Right ventricle myocardium inferior (tissue), 1 donor: ENCODE measurements at regions not wholly inside any gene's neighbourhood (a gene's known extent, or its start where the extent isn't known, plus 50 kb on each side); places are given as distances from the start of the nearest gene placed in this dataset.
"Not testable (repeated sequence)": the region's sequence is repeated elsewhere in the genome, so short reads cannot be mapped to it uniquely, and the experiment has no call there.

Source experiments
- ATAC-seq: fragments of 200-7000 bp; cut with Tn5 transposase; one replicate; pipeline ENCODE4 v1.9.1; 2020; ENCODE audit warnings: mild to moderate bottlenecking, moderate library complexity
- DNase-seq: peaks from one replicate; pipeline ENCODE4 v3.0.0; 2021; ENCODE audit errors: missing footprints
- intact Hi-C: fragments of 100-400 bp; cut with DNase I; formaldehyde crosslinking; loops from one replicate; pipeline ENCODE4 v1.11.0; 2022
- donor health status: DM: no; HTN: yes; CAD: no; lungs with severe emphysema.

- intact Hi-C loops, result no loop called here
- ATAC-seq, result no peak
- DNase-seq, result no peak
Measured at GRCh38 chr21:8998946-8999681, 1522.3 kb upstream of the TPTE start.

DNA sequence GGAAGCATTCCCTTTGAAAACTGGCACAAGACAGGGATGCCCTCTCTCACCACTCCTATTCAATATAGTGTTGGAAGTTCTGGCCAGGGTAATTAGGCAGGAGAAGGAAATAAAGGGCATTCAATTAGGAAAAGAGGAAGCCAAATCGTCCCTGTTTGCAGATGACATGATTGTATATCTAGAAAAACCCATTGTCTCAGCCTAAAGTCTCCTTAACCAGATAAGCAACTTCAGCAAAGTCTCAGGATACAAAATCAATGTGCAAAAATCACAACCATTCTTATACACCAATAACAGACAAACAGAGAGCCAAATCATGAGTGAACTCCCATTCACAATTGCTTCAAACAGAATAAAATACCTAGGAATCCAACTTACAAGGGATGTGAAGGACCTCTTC, 1521.3 kb upstream of the TPTE start:
- ATAC-seq, DNase-seq, intact Hi-C loops: not testable (repeated sequence)

DNA sequence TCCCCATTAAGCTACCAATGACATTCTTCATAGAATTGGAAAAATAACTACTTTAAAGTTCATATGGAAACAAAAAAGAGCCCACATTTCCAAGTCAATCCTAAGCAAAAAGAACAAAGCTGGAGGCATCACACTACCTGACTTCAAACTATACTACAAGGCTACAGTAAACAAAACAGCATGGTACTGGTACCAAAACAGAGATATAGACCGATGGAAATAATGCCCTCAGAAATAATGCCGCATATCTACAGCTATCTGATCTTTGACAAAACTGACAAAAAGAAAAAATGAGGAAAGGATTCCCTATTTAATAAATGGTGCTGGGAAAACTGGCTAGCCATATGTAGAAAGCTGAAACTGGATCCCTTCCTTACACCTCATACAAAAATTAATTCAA, 1520.7 kb upstream of the TPTE start:
- DNase-seq, intact Hi-C loops, ATAC-seq: not testable (repeated sequence)

DNA sequence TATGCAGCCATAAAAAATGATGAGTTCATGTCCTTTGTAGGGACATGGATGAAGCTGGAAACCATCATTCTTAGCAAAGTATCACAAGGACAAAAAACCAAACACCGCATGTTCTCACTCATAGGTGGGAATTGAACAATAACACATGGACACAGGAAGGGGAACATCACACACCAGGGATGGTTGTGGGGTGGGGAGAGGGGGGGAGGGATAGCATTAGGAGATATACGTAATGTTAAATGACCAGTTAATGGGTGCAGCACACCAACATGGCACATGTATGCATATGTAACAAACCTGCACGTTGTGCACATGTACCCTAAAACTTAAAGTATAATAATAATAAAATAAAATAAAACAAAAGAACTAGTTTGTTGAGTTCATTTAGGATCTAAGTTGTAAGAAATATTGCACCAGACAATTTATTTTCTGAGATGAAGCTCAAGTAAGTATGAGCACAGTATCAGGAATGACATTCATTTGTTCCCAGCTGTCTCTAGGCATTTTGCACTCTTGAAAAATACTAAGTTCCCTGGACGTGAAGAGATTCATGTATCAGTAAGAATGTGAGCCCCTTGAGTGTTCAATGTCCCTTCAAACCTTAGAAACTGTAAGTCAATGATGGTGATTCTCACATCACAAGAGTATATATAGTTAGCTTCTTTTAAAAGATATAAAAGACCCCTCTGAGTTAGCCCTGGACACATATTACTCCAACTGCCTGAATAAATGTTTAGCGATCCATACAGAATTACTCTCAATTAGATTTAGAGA, 1519.3 kb upstream of the TPTE start:
- DNase-seq, ATAC-seq, intact Hi-C loops: not testable (repeated sequence)

DNA sequence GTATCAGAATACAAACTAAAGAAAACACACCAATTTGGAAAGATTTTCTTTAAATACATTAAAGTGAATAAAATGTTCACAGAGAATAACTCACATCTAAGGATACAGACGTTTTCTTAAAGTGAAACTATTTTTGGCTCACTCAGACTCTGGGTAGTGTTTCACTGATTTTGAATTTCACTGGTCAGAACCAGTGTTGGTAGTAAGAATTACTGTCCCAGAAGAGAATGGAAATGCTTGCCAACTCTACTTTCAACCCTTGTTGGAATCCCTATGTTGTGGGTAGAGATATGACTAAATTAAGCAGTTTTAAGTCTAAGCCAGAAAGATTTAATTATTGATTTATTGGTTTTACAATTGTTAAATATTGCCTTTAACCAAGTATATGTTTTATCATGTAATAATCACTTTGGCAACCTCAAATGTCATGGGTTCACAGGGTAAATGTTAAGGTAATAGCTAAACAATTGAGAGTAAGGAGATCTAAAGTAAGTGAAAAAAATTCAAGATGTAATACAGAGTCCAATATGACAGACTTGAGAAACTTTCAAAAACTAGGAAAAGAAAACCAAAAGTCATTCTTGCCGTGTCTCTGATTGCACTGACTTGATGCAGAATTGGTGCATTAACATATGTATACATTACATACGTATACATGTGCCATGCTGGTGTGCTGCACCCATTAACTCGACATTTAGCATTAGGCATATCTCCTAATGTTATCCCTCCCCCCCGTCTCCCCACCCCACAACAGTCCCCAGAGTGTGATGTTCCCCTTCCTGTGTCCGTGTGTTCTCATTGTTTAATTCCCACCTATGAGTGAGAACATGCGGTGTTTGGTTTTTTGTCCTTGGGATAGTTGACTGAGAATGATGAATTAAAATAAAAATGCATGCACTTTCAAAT, 1517.2 kb upstream of the TPTE start:
- ATAC-seq, DNase-seq, intact Hi-C loops: not testable (repeated sequence)

DNA sequence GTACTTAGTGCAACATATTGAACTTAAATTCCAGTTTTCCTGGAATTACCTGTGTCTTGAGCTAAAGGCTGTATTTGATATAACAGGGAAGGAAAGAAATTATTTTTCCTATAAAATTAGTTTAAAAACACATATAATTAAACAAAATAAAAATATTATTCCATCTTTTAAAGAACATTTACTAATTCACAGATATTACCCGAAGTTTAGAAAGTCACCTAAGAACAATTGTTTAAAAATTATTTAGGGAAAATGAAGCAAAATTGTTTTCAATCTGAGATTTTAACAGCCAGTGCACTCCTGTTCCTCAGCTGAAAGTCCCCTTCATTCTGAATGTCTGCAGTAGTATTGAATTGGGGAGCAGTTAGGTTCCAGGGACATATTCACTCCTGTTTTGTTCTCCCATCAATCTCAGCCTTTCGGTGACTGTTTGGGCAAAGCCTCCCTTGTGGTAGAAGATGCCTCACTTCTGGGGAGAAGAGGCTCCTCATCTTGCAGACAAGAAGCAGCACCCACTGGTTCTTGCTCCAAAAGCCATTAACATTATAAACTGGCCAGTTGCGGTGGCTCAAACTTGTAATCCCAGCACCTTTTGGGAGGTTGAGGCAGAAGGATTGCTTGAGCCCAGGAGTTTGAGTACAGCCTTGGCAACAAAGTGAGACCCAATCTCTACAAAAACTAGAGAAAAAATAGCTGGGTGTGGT, 1516.4 kb upstream of the TPTE start:
- ATAC-seq, intact Hi-C loops, DNase-seq: not testable (repeated sequence)

GRCh38 chr21:9005671-9006070, 1515.7 kb upstream of the TPTE start:
- ATAC-seq, intact Hi-C loops, DNase-seq: not testable (repeated sequence)

- intact Hi-C loops, ATAC-seq, DNase-seq: not testable (repeated sequence)
Measured at GRCh38 chr21:9006111-9006510, 1515.3 kb upstream of the TPTE start.

- ATAC-seq, DNase-seq, intact Hi-C loops: not testable (repeated sequence)
Measured at GRCh38 chr21:9006553-9007323, 1514.6 kb upstream of the TPTE start.

DNA sequence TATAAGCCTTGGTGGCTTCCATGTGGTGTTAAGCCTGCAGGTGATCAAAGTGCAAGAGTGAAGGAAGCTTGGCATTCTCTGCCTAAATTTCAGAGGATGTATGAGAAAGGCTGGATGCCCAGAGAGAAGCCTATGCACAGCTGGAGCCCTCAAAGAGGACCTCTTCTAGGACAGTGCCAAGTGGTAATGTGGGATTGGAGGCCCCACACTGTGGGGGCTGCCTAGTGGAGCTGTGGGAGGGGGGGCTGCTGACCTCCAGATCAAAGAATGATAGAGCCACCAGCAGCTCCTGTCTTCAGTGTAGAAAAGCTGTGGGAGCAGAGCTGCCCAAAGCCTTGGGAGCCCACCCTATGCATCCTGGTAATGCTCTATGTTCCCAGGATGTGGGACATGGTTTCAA, 1512.7 kb upstream of the TPTE start:
- intact Hi-C loops, result no loop called here
- peak; percentile 31 for ATAC-seq
- DNase-seq, result peak; percentile 75

DNA sequence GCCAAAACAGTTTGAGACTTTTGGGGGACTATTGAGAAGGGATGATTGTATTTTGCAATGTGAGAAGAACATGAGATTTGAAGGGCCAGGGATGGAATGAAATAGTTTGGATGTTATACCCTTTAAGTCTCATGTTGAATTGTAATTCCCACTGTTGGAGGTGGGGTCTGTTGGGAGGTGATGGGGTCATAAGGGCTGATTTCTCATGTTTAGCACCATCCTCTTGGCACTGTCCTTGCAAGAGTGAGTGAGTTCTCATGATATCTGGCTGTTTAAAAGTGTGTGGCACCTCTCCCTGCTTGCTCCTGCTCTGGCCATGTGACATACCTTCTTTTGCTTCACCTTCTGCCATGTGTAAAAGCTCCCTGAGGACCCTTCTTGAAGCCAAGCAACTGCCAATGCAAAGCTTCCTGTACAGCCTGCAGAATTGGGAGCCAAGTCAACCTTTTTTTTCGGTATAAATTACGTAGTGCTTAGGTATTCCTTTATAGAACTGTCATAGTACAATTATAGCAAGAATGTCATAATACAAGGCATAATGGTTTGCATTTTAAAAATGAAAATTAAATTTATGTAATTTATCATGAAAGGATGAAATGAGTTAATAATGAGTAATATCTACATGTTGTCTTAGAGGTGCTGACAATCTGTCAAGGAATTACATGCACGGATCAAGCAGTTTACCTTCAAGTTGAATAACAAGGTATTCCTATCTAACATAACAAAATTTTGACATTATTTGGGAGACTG, 1511.9 kb upstream of the TPTE start:
- ATAC-seq, DNase-seq, intact Hi-C loops: not testable (repeated sequence)

DNA sequence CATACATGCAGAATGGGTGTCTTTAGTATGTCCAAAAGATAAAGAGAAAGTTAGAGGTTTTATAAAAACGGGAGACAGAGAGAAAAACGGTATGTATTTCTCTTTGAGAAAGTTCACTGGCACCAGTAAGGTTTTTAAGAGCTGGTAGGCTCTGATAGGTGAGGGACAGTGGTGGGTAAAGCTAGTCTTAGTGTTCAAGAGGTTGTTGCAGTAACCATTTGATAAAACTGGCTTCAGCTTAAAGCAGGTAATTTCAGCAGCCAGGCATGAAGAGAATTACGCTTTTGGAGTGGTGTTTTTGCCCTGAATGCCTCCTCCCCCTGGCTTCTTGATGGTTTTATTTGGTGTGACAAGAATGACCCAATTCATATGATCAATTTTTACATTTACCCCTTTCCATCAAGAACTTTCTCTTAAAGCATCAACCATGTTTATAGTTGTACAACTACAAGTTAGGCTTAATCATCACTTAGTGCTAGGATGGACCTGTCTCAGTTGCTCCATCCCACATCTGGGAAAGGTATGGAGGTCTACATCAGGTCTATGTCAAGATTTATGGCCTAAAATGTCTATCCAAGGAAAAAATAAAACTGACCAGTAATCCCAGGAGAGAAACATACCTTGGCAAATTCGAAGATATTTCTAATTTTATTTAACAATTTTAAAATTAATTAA, 1511.1 kb upstream of the TPTE start:
- DNase-seq, ATAC-seq, intact Hi-C loops: not testable (repeated sequence)

DNA sequence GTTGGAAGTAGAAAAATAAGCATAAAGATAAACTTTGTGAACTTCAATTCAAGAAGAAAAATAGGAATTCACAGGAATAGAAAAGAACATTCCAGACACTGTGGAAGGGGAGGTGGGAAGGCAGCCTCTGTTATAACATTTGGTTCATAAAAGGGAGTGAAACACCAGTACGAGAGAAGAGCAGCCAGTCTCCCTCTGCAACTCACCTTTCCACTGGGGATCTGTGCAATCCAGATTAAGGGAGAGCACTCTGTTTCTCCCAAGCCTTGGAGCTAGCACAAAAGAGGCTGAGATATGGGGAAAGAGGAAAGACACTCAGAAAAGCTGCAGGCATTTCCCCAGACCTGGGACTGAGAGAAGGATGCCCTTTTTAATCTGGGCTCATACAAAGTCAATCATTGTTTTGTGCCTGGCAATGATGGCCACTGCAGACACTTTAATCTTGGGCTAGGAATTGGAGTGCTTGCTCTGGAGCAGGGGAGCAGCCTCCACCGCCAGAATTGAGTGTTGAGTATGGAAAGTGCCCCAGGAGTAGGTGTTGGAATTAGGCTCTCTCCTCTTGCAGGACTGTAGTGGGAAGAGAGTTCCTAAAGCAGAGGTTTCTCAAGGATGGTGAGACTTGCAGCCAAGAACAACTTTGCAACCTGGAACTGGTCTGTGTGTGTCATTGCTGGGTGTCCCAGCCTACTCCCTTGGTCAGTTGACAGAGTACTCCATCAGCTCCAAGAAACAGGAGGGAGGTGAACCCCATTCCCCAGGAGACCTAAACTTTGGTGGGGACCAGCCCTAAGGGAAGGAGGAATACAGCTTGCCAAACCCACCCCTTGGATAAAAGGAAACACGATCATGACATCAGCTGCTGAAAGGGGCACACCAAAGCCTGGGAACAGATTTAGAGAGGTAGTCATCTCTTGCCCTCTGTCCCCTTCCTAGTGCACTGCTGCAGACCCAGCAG, 1510.2 kb upstream of the TPTE start:
- DNase-seq, intact Hi-C loops, ATAC-seq: not testable (repeated sequence)

DNA sequence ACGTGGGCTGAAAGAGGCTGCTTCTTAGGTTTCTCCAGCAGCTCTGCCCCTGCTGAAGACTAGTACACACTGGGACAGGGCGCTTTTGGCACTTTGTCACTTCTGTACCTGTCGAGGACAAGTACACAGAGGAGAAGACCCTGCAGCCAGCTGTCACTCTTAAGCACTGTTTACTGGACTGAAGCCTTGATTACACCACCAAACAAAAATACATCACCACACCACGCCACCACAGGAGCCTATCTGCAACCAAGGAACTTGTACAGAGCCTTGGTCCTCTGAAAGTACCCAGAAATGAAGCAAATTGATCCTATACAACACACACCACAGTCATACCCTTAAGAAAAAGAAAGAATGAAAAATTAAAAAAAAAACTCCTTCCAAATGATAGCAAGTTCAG, 1509.5 kb upstream of the TPTE start:
- ATAC-seq, intact Hi-C loops, DNase-seq: not testable (repeated sequence)
